ENCODE measurements at regions not wholly inside any gene's neighbourhood (a gene's known extent, or its start where the extent isn't known, plus 50 kb on each side); places are given as distances from the start of the nearest gene placed in this dataset.

DNA sequence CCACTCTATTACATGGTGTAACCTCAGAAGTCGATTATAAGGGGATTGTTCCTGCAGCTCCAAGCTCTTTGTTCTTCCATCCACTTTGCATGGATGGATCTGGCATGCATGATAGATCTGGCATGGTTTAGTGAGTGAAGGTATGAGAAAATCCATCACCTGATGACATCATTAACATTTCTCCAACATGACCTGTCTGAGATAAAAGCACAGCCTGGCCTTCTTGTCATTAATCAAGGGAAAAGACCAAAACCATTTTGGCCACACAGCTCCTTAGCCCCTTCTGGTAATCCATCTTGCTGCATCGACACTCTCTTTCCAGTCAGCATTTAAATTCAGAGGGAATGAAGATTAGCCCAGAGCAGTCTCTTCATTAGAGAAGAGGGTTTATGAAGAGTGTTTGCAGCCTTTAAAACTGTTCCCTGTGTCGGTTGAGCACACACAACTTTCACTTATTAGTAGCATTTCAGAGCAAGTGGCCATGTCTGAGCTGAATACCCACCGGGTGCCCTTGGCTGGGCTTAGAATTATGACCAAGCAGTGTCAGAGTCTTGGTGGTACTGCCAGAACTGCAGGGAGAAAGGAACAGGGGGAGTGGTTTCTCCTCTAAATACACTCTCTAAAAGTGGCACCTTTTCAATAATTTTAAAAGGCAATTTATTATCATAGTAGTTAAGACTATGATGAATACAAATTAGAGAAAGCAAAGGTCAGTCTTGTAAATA lies 246.0 kb downstream of the HAPSTR1 start:
- Histone ChIP-seq H3K27ac (ENCODE audit: low read length) (no peak overlapping the region), H3K9ac (ENCODE audit: low read length) (no peak overlapping the region), H3K27me3 (replicated peaks; ENCODE audit: insufficient read depth, low read length) (no peaks in the 10 kb centered on the region), H3K9me2 (replicated peaks; ENCODE audit: insufficient read depth, low read length) (no peaks in the 10 kb centered on the region), H4K20me1 (ENCODE audit: insufficient read depth, low read length) (no peaks in the 10 kb centered on the region), H3K79me2 (ENCODE audit: low read length) (no peaks in the 10 kb centered on the region), H2AFZ (ENCODE audit: low read length) (no peak overlapping the region), H3K4me2 (ENCODE audit: low read depth, low read length) (no peak overlapping the region), H3K4me1 (ENCODE audit: low read length) (no peaks in the 10 kb centered on the region), H3F3A (ENCODE audit: insufficient read depth, low read length) (no peaks in the 10 kb centered on the region), H3K4me3 (ENCODE audit: low read length) (no peak overlapping the region), H3K36me3 (replicated peaks; ENCODE audit: insufficient read depth, low read length) (no peaks in the 10 kb centered on the region), H3K9me3 (replicated peaks; ENCODE audit: insufficient read depth, low read length) (no peaks in the 10 kb centered on the region)
- no peak for DNase-seq
- TF ChIP-seq, protein P1, sequence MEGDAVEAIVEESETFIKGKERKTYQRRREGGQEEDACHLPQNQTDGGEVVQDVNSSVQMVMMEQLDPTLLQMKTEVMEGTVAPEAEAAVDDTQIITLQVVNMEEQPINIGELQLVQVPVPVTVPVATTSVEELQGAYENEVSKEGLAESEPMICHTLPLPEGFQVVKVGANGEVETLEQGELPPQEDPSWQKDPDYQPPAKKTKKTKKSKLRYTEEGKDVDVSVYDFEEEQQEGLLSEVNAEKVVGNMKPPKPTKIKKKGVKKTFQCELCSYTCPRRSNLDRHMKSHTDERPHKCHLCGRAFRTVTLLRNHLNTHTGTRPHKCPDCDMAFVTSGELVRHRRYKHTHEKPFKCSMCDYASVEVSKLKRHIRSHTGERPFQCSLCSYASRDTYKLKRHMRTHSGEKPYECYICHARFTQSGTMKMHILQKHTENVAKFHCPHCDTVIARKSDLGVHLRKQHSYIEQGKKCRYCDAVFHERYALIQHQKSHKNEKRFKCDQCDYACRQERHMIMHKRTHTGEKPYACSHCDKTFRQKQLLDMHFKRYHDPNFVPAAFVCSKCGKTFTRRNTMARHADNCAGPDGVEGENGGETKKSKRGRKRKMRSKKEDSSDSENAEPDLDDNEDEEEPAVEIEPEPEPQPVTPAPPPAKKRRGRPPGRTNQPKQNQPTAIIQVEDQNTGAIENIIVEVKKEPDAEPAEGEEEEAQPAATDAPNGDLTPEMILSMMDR (IDR thresholded peaks at IDR 0.05; ENCODE audit: low read length): no peak
- TF ChIP-seq EZH2phosphoT487 (IDR thresholded peaks at IDR 0.05; ENCODE audit: low read length) (no peak), EZH2 (optimal IDR thresholded peaks at IDR 0.05; ENCODE audit: low read depth, low read length) (no peak)

DNA sequence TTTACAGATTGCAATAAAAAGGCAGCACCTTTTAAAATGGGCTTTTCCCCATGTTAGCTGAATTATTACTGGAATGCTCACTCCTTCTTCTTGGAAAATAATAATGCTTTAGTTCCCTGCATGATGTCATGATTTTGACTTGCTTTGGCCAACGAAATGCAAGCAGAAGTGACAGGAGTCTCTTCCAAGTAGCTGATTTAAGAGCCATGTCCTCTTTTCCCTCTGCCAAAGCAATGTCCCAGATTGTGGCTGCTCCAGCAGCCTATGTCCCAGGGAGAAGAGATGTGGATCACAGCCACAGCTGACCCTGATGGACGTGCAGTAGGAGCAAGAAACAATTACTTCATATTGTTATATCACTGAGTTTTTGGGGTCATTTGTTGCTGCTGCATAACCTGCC lies 246.6 kb downstream of the HAPSTR1 start:
- H3K27me3 ChIP-seq (replicated peaks; ENCODE audit: insufficient read depth, low read length): no peaks in the 10 kb centered on the region
- no peaks in the 10 kb centered on the region for H3K9me3 ChIP-seq (replicated peaks; ENCODE audit: insufficient read depth, low read length)
- no peak overlapping the region for H3K9ac ChIP-seq (ENCODE audit: low read length)
- H3K4me2 ChIP-seq (ENCODE audit: low read depth, low read length): no peak overlapping the region
- no peak for TF ChIP-seq EZH2 (optimal IDR thresholded peaks at IDR 0.05; ENCODE audit: low read depth, low read length)
- no peak overlapping the region for H3K27ac ChIP-seq (ENCODE audit: low read length)
- H3F3A ChIP-seq (ENCODE audit: insufficient read depth, low read length): no peaks in the 10 kb centered on the region
- no peaks in the 10 kb centered on the region for H3K4me1 ChIP-seq (ENCODE audit: low read length)
- no peaks in the 10 kb centered on the region for H3K36me3 ChIP-seq (replicated peaks; ENCODE audit: insufficient read depth, low read length)
- H3K9me2 ChIP-seq (replicated peaks; ENCODE audit: insufficient read depth, low read length): no peaks in the 10 kb centered on the region
- no peak for DNase-seq
- no peak overlapping the region for H3K4me3 ChIP-seq (ENCODE audit: low read length)
- H4K20me1 ChIP-seq (ENCODE audit: insufficient read depth, low read length): no peaks in the 10 kb centered on the region
- no peak overlapping the region for H2AFZ ChIP-seq (ENCODE audit: low read length)
- no peaks in the 10 kb centered on the region for H3K79me2 ChIP-seq (ENCODE audit: low read length)

DNA sequence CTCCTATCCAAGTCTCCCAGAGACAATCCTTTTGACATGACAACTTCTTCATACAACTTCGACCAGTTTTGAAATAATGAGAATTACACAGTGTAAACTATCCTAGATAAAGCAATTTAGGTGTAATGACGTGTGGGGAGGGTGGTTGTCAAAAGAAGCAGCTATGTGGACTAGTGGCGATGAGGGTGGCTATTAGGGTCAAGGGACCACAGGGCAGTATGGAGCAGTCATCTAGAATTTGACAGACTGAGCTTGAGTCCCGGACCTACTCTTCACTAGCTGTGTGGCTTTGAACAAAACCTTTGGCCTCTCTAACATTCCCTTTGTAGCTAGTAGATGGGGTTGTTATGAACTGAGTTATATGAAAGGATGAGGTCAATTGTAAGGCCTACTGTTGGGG lies 247.1 kb downstream of the HAPSTR1 start:
- TF ChIP-seq, protein P1 (IDR thresholded peaks at IDR 0.05; ENCODE audit: low read length): no peak
- TF ChIP-seq EZH2phosphoT487 (IDR thresholded peaks at IDR 0.05; ENCODE audit: low read length) (no peak), EZH2 (optimal IDR thresholded peaks at IDR 0.05; ENCODE audit: low read depth, low read length) (no peak)
- H3K9me3 ChIP-seq (replicated peaks; ENCODE audit: insufficient read depth, low read length): no peaks in the 10 kb centered on the region
- H4K20me1 ChIP-seq (ENCODE audit: insufficient read depth, low read length): no peaks in the 10 kb centered on the region
- H3K4me2 ChIP-seq (ENCODE audit: low read depth, low read length): no peak overlapping the region
- no peaks in the 10 kb centered on the region for H3K79me2 ChIP-seq (ENCODE audit: low read length)
- no peak overlapping the region for H3K27ac ChIP-seq (ENCODE audit: low read length)
- H3F3A ChIP-seq (ENCODE audit: insufficient read depth, low read length): no peaks in the 10 kb centered on the region
- H3K4me3 ChIP-seq (ENCODE audit: low read length): no peak overlapping the region
- H3K27me3 ChIP-seq (replicated peaks; ENCODE audit: insufficient read depth, low read length): no peaks in the 10 kb centered on the region
- H3K4me1 ChIP-seq (ENCODE audit: low read length): no peaks in the 10 kb centered on the region
- H3K9me2 ChIP-seq (replicated peaks; ENCODE audit: insufficient read depth, low read length): no peaks in the 10 kb centered on the region
- H2AFZ ChIP-seq (ENCODE audit: low read length): no peak overlapping the region
- no peak overlapping the region for H3K9ac ChIP-seq (ENCODE audit: low read length)
- H3K36me3 ChIP-seq (replicated peaks; ENCODE audit: insufficient read depth, low read length): no peaks in the 10 kb centered on the region
- no peak for DNase-seq

DNA sequence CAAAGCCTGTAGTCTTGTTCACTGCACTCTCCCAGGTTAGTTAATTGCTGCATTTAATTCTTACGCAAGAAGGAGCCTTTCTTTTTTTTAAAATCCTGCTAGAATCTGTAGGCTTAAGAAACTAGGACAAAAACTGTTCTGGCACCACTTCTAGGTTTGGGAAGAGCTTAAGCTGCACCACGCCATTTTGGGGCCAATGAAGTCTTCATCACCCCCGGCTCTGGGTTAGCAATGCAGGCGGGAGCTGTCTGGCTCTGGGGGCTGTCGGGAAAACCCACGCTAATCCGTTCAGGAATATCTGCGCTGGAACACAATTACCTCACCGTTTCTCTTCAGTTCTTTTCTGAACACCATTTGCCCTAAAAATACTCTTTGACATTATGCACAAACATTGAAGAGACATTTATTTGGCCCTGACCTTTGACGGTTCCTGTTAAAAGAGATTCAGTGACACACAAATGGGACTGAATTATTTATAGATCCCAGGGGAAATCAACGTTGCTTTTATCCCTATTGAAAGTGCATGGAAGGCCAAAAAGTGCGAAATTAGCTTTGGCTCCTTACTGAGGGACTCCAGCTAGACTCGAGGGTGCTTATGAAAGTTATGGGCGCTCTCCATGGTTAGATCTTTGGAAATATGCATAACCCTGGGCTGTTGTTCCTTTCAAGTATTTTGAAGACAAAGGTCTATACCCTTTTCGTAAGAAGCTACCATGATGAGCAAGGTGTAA lies 249.2 kb downstream of the HAPSTR1 start:
- H3F3A ChIP-seq (ENCODE audit: insufficient read depth, low read length): no peaks in the 10 kb centered on the region
- no peak for TF ChIP-seq EZH2phosphoT487 (IDR thresholded peaks at IDR 0.05; ENCODE audit: low read length)
- TF ChIP-seq, protein P1 (IDR thresholded peaks at IDR 0.05; ENCODE audit: low read length): no peak
- TF ChIP-seq EZH2 (optimal IDR thresholded peaks at IDR 0.05; ENCODE audit: low read depth, low read length): no peak
- no peak for DNase-seq

More for the DNA sequence above, 249.2 kb downstream of the HAPSTR1 start:
- H2AFZ ChIP-seq (ENCODE audit: low read length): no peak overlapping the region
- H3K4me1 ChIP-seq (ENCODE audit: low read length): no peaks in the 10 kb centered on the region
- no peak overlapping the region for H3K27ac ChIP-seq (ENCODE audit: low read length)
- H3K9me3 ChIP-seq (replicated peaks; ENCODE audit: insufficient read depth, low read length): no peaks in the 10 kb centered on the region
- H3K27me3 ChIP-seq (replicated peaks; ENCODE audit: insufficient read depth, low read length): no peaks in the 10 kb centered on the region
- no peak overlapping the region for H3K4me2 ChIP-seq (ENCODE audit: low read depth, low read length)
- H3K9me2 ChIP-seq (replicated peaks; ENCODE audit: insufficient read depth, low read length): no peaks in the 10 kb centered on the region
- no peaks in the 10 kb centered on the region for H3K36me3 ChIP-seq (replicated peaks; ENCODE audit: insufficient read depth, low read length)
- H3K4me3 ChIP-seq (ENCODE audit: low read length): no peak overlapping the region
- no peak overlapping the region for H3K9ac ChIP-seq (ENCODE audit: low read length)
- no peaks in the 10 kb centered on the region for H3K79me2 ChIP-seq (ENCODE audit: low read length)
- no peaks in the 10 kb centered on the region for H4K20me1 ChIP-seq (ENCODE audit: insufficient read depth, low read length)
